GM18508 (cell line): ENCODE measurements at regions not wholly inside any gene's neighbourhood (a gene's known extent, or its start where the extent isn't known, plus 50 kb on each side); places are given as distances from the start of the nearest gene placed in this dataset.

Source experiments
- ATAC-seq: cut with Tn5 transposase; IDR thresholded peaks from one replicate; pipeline ENCODE4 v1.9.1; 2021; ENCODE audit warnings: moderate number of reproducible peaks; ENCODE audit not compliant: insufficient read depth, unreplicated experiment

DNA sequence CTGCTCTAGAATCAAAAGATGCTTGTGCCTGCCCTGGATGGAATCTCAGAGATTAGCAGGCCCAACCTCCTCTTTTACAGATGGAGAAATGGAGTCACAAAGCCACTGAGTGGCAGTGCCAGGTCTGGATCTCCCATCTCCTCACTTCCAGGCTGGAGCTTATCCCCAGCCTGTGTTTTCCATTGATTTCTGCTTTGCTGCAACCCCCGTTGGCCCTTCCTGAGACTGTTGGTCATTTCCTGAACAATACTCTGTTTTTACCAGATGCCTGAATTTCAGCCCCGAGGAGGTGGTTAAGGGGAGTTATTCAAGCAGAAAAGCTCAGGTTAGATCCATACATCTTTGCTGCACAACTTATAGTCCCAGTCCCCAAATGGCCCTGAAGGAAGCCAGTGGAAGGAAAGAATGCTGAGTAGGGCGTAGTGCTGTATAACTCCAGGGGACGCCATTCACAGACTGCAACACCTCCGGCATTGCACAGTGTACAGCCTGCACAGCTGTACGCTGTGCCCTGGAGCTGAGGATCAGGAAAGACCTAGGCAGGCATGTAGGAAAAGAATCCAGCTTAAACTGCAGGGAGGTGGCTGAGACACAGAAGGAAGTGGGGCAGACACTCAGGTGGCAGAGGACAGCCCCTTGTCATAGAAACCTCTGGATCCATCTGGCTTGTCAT is 77.5 kb downstream of the RPLP1 start:
- no peak for ATAC-seq

DNA sequence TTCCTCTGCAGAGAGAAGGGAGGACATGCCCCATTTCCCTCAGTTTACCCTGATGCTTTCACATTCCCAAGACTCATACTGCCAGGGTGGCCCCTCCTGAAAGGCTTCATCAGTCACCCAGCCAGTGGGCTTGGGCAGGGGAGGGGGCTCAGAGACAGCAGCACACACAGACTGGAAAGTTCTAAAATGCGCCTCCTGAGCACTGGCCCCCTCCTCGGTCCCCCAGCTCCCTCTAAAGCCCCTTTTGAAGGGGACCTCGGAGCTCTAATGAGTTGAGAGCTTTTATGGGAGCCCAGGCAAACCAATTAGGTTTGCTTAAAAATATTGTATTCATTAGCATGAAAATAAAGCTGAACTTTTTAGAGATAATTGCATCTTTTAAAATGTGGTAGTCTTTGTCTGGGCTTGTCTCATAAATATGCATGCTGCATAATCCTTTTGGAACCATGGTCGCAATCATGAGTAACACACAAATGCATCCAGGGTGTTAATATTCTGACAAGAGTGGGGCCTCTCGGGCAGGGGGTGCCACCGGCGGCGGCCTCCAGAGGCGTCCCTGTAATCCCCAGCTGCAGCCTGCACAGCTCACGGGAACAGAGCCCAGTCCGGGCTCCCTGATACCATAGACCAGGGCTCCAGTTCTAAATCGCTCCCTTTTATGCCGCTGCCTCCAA is 78.5 kb downstream of the RPLP1 start:
- no peak for ATAC-seq

DNA sequence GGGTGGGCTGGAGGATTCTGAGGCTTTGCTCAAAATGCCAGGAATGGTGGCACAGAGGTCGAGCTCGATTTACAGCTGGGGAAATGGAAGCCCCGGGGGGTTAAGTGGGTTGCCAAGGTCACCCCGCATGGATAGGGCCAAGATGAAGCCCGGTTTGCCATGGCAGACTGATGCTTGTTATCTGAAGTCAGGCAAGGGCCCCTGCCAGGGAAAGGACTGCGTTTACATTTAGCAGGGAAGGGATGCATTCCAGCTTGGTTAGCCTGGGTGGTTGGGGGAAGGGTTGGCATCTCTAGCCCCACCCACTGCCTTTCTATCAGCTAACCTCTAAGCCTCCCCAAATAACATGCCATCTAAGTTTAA is 79.0 kb downstream of the RPLP1 start:
- no peak for ATAC-seq

DNA sequence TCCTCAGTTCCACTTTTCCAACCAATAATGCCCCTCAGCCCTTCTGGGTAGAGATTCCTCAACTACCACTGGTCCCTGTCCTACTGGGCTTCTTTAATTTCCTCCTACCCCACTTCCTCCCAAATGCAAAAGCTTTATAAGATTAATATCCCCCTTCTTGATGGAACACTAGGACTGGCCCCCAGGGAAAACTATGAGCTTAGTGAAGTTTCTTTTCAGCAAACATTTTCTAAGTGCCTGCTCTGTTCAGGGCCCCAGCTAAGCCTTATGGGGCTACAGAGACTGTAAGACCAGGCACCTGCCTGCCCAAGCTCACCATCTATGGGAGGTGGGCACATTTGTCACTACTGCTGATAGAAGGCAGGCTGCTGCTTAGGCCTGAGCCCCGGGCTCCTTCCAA is 79.4 kb downstream of the RPLP1 start:
- no peak for ATAC-seq

DNA sequence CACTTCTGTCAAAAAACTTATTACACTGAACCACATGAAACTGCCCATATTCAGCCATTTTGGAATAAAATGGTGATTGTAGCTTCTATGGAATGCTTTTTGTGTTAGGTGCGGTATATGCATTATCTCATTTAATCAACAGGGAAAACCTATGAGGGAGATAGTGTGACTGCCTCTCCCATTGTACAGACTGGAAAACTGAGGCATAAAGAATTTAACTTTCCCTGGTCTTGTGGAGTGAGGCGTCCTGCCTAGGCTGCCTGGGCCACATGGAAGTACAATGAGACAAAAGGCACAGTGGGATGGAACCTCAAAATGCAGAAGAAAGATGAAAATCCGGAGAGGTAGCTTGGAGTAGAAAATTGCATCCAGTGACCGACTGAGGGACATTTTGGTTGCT is 80.2 kb downstream of the RPLP1 start:
- no peak for ATAC-seq

DNA sequence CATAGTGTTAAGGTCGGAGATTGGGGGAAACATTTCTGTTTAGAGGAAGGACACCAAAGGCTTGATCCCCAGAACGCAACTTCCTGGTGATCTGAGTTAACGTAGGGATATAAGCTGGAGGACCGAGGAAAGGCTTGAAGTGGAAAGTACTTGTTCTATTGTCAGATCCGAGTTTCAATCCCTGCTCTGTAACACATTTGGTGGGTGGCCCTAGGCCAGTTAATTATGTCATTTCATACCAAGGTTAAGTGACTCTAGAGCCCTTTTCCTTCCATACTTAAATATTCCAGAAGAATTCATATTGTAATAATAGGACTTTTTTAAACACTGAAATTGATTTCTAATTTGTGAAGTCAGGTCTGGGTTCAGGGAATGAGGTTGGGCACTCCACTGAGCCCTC is 80.9 kb downstream of the RPLP1 start:
- no peak for ATAC-seq

DNA sequence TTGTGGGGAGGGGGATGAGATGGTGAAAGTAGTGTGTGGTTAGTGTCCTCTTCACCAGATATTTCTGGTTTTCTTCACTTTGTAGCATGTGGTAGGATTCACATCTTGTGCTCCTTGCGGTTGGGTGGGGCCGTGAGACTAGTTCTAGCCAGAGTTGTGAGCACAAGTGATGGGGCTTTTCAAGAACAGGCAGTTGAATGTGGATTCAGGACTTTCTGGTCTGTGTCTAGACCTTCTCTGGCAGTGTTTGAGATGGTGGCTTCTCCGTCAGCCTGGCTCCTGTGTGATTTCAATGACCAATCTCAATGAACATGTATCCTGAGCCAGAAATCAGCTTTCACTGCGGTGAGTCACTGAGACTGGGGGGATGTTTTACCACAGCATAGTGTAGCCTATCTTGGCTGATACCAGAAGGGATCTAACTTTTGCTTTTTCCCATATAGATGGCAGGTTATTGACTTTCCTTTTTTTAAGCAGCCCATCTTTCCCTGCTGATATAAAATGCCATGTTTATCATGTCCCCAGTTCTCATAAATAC is 82.6 kb downstream of the RPLP1 start:
- ATAC-seq, result no peak

DNA sequence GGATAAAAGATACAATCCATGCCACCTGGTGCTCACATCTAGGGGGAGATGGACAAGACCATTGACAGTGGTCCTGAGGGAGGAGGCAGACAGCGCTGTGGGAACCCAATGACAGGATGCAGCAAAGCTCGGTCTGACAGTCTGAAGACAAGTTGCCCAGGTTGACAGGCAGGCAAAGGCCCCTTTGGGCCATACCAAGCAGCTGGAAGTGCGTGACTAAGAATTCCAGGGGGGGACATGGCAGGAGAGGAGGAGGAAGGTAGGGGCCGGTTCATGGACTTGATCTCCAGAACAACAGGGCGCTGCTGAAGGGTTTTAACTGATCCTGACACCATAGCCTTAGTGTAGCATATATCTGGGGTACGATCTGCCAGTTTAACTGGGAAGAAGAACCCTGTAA is 83.4 kb downstream of the RPLP1 start:
- ATAC-seq, result no peak

DNA sequence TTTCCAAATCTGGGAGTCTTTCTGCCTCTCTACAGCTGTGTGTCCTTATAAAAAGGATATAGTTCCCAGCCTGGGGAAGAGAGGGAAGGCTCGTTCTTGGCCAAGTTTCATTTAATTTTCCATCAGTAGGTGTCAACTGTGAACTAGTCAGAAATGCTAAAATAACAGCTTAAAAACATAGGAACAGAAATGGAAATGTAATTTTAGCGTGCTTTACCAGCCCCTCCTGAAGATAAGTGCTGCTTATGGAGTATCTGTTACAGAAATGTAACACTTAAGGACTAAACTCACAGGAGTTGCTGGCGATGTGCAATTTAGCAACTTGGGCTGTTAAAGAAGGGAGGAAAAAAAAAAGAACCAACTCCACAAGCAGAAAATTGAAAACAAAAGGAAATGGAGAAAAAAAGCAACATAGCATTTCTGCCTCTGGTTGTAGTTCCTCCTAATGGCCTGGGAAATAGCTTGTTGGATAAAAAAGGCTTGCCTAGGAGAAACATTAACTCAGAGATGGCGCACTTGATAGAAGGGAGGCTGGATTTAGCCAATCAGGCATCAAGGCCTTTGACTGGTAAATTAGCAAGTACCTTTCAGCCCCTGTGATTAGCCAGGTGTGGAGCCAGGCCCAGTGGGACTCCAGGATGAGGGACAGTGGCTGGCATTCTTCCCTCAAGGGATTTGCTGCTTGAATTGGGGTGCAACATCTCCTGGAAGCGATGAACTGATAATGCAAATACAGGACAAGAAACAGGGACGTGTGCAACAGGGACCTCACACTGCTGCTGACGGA is 84.3 kb downstream of the RPLP1 start:
- ATAC-seq, result no peak

DNA sequence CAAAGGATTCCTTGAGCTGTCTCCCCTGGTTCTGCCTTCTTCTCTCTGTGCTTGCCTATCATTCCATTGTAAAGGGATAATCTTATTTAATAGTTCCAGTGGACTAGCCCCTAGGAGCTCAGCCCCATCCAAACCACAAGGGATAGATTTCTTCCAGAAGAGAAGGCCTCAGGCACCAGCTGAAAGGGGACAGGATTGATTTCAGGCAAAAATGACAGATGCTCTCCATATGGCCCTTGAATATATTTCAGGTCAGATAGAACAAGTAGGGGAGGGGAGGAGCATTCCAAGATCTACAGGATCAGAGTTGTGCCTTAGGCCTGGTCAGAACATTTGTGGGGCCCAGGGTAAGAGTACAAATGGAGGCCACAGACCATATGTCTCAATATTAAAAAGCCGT is 85.3 kb downstream of the RPLP1 start:
- ATAC-seq, result no peak

DNA sequence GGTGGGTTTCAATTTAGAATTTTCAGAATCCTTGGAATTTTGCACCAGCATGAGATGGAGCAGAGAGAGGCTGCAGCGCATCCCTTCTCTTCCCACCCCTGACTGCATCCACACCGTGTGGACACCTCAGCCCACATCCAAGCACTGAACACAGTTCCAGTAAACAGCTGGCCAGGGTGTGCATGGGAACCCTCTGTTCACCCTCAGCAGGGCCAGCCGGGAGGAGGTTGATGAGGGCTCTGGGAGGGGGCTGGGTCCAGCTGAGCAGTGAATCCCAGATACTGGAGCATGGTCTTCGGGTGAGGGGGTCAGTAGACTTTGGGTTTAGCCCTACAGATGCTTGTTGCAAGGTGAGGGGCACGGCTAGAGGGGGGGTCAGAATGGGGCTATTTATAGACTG is 85.8 kb downstream of the RPLP1 start:
- no peak for ATAC-seq

DNA sequence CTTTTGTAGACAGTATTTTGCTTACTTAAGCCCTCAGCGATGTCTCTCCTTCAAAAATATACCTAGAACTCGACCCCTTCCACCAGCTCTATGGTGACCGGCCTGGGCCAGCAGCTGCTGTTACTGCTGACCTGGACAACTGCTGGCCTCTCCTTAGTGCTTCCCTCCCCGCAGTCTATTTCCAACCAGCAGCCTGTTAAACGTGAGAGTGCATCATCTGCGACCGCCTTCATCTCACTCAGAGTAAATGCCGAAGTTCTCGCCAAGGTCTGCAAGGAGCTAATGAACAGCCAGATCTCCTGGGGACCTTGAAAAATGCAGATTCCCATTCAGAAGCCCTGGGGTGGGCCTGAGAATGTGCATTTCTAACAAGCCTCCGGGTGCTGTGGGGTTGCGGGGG is 86.7 kb downstream of the RPLP1 start:
- ATAC-seq, result no peak

DNA sequence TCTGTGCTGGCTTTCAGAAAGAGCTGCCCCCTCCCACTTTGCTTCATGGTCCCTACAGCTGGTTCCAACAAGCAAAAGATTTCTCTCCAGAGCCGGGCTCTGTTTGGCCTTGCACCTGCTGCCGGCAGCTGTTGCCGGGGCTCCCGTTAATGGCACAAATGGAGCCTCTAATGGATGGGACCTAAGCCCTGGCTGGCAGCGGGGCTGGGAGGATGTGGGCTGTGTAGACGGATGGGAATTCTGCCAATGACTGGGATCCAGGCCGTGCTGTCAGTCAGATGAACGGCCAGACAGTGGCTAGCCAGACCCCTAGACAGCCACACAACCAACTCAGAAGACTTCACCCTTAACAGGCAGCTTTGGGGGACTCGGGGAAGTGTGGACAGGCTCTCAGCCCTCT is 88.0 kb downstream of the RPLP1 start:
- no peak for ATAC-seq

DNA sequence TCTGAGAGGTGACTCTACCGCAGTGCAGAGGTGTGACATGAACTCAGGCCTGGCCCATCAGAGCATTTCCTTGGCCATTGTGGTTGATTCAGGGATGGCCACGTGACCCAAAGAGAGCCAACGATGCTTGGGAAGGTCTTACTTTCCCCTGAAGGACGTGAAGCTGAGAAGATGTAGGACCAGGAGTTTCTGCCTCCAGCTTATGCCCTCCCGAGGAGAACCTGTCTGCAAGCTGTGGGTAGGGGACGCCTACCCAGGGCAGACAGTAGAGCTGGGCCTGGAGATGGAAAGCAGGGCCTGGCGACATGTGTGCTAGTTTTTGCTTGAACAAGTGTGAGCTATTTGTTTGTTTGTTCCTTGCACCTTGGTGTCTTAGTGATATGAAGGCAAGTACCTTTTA is 89.4 kb downstream of the RPLP1 start:
- ATAC-seq, result no peak

DNA sequence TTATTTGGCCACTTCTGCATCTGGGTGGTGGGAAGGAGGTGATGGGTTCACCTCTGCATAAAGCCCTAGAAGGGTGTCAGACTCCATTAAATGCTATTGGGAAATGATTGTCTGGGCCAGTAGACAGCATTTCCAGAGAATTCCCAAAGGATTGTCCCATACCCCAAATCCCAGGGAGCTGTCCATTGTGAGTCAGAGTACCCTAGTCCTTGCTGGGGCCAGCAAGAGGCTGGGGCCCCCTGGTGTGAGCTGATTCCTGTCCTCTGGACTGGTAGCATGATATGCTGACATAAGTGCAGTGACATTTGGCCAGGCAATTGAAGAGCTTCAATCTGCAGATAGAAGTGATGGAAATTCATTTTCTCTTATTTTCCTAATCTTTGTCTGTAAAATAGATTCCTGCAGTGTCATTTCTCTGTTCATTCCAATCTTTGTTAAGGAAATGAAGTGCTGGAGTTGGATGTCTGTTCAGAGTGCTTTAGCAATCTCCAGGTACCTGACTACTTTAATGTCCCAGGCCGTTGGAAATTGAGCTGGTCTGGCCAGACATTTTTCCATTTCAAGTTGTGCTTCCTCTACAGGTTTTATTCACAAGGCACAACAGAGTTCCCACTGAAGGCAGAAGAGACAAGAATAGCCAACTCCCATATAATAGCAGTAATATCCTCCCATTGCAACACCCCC is 91.2 kb downstream of the RPLP1 start:
- no peak for ATAC-seq

DNA sequence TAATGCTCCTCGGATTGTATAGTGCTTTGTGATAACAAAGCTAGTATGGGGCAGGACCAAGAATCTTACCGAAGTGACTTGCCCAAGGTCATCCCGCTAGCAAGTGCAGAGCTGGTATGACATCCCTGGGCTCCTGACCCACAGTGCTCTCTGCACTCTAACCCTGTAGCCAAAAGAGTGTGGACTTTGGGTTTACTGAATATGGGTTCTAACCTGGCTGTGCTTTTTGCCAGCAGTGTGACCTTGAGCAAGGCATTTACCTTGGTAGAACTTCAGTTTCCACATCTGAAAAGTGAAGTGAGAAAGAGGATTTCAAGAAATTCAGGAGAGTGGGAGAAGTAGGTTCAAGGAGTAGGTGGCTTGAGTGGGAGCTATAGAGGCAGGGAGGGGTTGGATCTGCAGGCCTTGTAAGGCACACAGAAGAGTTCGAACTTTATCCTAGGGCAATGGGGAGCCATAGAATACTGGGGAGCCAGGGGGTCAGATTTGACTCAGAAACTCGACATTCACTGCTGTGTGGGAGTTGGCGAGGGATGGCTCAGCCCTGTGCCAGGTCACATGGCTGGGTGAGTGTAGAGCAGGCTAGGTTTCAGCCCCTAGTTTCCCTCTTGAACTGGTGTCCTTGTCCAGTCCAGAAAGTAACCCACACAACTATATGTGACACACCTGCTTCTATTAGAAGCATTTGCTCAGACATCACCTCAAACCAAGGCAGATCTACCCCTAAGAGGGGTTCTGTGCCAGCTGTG is 91.9 kb downstream of the RPLP1 start:
- no peak for ATAC-seq

DNA sequence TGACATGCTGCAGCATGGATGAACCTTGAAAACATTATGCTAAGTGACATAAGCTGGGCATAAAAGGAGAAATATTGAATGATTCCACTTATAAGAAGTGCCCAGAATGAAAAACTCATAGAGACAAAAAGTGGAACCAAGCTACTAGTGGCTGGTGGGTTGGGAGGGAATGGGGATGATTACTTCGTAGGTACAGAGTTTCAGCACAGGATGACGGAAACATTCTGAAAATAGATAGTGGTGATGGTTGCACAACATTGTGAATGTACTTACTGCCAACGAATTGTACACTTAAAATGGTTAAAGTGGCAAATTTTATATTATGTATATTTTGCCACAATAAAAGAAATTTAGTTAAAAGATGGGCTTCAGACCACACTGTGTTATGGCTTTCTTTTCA is 93.6 kb downstream of the RPLP1 start:
- ATAC-seq, result no peak

DNA sequence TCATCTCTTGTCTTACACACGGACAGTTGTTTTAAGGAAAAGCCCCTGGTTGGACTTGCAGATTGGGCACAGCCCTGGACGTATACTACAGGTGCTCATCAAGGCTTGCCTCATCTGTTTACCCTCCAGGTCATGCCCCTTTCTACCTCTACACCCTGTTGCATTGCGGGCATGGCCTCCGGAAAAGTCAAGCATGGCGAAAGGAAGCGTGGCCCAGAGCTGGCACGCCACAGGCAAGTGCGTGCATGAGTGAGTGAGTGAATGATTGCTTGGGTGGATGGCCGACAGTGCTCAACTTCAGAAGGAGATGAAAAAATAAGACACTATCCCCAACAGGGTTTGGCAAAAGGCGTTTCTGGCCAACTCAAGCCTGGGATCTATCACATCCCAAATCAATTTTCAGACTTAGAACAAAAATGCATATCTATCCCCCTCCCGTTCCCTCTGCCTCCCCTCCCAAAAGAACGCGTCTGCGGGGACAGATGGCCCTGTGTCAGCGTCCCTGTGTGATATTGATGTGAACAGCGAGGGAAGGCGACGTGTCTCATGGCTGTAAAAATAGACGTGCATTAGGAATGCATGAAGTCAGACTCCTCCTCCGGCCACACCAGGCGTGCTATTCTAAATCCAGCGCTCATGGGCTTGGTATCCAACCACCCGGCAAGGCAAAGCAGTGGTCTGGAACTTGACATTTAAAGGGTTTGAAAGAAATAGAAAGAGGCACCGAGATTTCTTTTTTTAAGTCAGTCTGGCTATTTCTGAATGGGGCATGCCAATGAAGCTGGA is 96.0 kb downstream of the RPLP1 start:
- ATAC-seq, result no peak

DNA sequence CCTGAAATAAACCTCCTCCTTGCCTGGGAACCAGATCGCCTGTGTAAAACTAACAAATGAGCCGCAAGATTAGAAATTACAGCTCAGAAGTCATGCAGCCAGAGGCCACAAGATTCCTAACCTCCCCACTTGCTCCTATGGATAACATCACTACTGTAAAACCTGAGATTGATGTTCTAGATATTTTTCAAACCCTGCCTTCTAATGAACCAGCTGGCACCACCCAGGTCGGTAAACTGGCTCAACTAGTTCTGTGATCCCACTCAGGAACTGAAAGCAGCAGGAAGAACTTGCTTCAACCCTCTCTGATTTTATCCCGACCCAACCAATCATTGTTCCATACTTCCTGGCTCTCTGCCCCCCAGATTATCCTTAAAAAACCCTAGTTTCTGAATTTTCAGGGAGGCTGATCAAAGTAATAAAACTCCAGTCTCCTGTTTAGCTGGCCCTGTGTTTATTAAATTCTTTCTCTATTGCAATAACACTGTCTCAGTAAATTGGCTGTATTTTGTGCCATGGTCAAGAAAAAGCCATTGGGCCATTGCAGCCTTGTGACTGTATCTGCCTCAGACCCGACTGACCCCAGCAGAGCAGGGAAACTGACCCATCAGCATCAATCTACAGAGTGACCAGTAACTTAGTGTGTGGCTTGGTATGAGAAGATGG is 98.9 kb downstream of the RPLP1 start:
- ATAC-seq, result no peak
